BJ (cell line): ENCODE measurements at regions not wholly inside any gene's neighbourhood (a gene's known extent, or its start where the extent isn't known, plus 50 kb on each side); places are given as distances from the start of the nearest gene placed in this dataset.

Source experiments
- CTCF ChIA-PET: fragments of 350-600 bp; formaldehyde crosslinking; extraction: SDS; loops from one replicate; lab custom pipeline; 2021; ENCODE audit warnings: antibody characterized with exemption, inconsistent platforms; lab: Yijun Ruan, JAX
- POLR2A ChIA-PET: fragments of 300-600 bp; sonication (Branson Sonifier 250); formaldehyde crosslinking; extraction: SDS; loops from one replicate; lab custom pipeline; 2021; ENCODE audit warnings: antibody characterized with exemption; lab: Charles Lee
- DNase-seq: peaks from one replicate; pipeline ENCODE4 v3.0.0-alpha.2; 2011; ENCODE audit warnings: low read depth
- H3K27me3 ChIP-seq: 2 replicates; pipeline ENCODE4 v1.6.0; 2011; ENCODE audit warnings: low read length; ENCODE audit not compliant: control insufficient read depth, insufficient read depth
- H3K36me3 ChIP-seq: 2 replicates; pipeline ENCODE4 v1.5.1; 2011; ENCODE audit warnings: low read length; ENCODE audit not compliant: control insufficient read depth, insufficient read depth
- H3K4me3 ChIP-seq: 2 replicates; pipeline ENCODE4 v1.5.1; 2011; ENCODE audit warnings: low read depth, mild to moderate bottlenecking, control low read depth, low read length
- CTCF ChIP-seq: IDR thresholded peaks from 2 replicates; pipeline ENCODE4 v1.5.1; 2011; ENCODE audit warnings: low read depth, mild to moderate bottlenecking, control low read depth, inconsistent platforms, low read length, moderate library complexity; ENCODE audit not compliant: insufficient read depth

GRCh38 chr2:48120112-48120511 is 194.4 kb upstream of the FOXN2 start:
- Histone ChIP-seq H3K4me3 (no peak overlapping the region), H3K27me3 (no peaks in the 10 kb centered on the region), H3K36me3 (no peaks in the 10 kb centered on the region)
- no peak for TF ChIP-seq CTCF
- ChIA-PET CTCF (no interaction called here), POLR2A (no interaction called here)
- no peak for DNase-seq

- ChIA-PET CTCF (no interaction called here), POLR2A (no interaction called here)
- no peaks in the 10 kb centered on the region for H3K36me3 ChIP-seq
- no peak for DNase-seq
- TF ChIP-seq CTCF: no peak
- H3K4me3 ChIP-seq: no peak overlapping the region
- no peaks in the 10 kb centered on the region for H3K27me3 ChIP-seq
These were observed 193.7 kb upstream of the FOXN2 start for GRCh38 chr2:48120759-48121242.

GRCh38 chr2:48122166-48122565 is 192.3 kb upstream of the FOXN2 start:
- no peaks in the 10 kb centered on the region for H3K36me3 ChIP-seq
- H3K4me3 ChIP-seq: no peak overlapping the region
- DNase-seq: no peak
- POLR2A ChIA-PET: no interaction called here
- TF ChIP-seq CTCF: no peak
- no peaks in the 10 kb centered on the region for H3K27me3 ChIP-seq
- CTCF ChIA-PET: no interaction called here

- ChIA-PET POLR2A (interaction anchor here (0.7 kb wide), 1 partner anchor 239 kb away, joined by 9 read pairs; no protein-coding TSS in a partner anchor), CTCF (interaction anchor here (1.9 kb wide), 1 partner anchor 10 kb away, joined by 8 read pairs; no protein-coding TSS in a partner anchor)
- no peak for TF ChIP-seq CTCF
- Histone ChIP-seq H3K36me3 (no peaks in the 10 kb centered on the region), H3K4me3 (no peak overlapping the region), H3K27me3 (no peaks in the 10 kb centered on the region)
- DNase-seq: no peak
These were observed 189.9 kb upstream of the FOXN2 start for GRCh38 chr2:48124592-48124991.

GRCh38 chr2:48126162-48126561 is 188.3 kb upstream of the FOXN2 start:
- ChIA-PET CTCF (no interaction called here), POLR2A (no interaction called here)
- H3K4me3 ChIP-seq: no peak overlapping the region
- H3K36me3 ChIP-seq: no peaks in the 10 kb centered on the region
- no peak for TF ChIP-seq CTCF
- no peaks in the 10 kb centered on the region for H3K27me3 ChIP-seq
- DNase-seq: no peak
